NB4 (cell line): ENCODE measurements at regions not wholly inside any gene's neighbourhood (a gene's known extent, or its start where the extent isn't known, plus 50 kb on each side); places are given as distances from the start of the nearest gene placed in this dataset.

ENCODE experiments used
- POLR2A ChIP-seq: IDR thresholded peaks from 2 replicates; pipeline ENCODE4 v1.6.1; 2011; ENCODE audit warnings: mild to moderate bottlenecking; ENCODE audit not compliant: insufficient read length; ENCODE audit errors: extremely low read depth
- TF ChIP-seq, protein P1 (sequence below): IDR thresholded peaks from one replicate; pipeline ENCODE4 v1.5.1; 2012; ENCODE audit warnings: low read depth, low read length

GRCh38 chr19:30686176-30686820 is 314.1 kb downstream of the ZNF536 start:
- TF ChIP-seq, protein P1, sequence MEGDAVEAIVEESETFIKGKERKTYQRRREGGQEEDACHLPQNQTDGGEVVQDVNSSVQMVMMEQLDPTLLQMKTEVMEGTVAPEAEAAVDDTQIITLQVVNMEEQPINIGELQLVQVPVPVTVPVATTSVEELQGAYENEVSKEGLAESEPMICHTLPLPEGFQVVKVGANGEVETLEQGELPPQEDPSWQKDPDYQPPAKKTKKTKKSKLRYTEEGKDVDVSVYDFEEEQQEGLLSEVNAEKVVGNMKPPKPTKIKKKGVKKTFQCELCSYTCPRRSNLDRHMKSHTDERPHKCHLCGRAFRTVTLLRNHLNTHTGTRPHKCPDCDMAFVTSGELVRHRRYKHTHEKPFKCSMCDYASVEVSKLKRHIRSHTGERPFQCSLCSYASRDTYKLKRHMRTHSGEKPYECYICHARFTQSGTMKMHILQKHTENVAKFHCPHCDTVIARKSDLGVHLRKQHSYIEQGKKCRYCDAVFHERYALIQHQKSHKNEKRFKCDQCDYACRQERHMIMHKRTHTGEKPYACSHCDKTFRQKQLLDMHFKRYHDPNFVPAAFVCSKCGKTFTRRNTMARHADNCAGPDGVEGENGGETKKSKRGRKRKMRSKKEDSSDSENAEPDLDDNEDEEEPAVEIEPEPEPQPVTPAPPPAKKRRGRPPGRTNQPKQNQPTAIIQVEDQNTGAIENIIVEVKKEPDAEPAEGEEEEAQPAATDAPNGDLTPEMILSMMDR: no peak
- no peak for TF ChIP-seq POLR2A
